Lung (tissue), 11 donors: ENCODE measurements at regions not wholly inside any gene's neighbourhood (a gene's known extent, or its start where the extent isn't known, plus 50 kb on each side); places are given as distances from the start of the nearest gene placed in this dataset.

Experiments used
- ATAC-seq: fragments of 200-7000 bp; cut with Tn5 transposase; one replicate; pipeline ENCODE4 v1.9.1; 2020; ENCODE audit warnings: moderate number of reproducible peaks; ENCODE audit not compliant: insufficient read depth, low FRiP score
- DNase-seq, 3 donors: peaks; one replicate each; pipeline ENCODE4 v3.0.0-alpha.2; 2013 to 2017
- H3K27ac ChIP-seq, 2 donors: one replicate each; pipeline ENCODE4 v1.5.1; 2013; ENCODE audit warnings: mild to moderate bottlenecking in 2 of 2, moderate library complexity in 2 of 2, control low read depth in 1 of 2, inconsistent platforms in 1 of 2, low read depth in 1 of 2, low read length in 1 of 2
- H3K27me3 ChIP-seq, 3 donors: one replicate each; pipeline ENCODE4 v1.5.1; 2013; ENCODE audit warnings: low read length in 2 of 3; ENCODE audit not compliant: control insufficient read depth in 3 of 3, insufficient read depth in 3 of 3
- H3K36me3 ChIP-seq, 4 donors: one replicate each; pipeline ENCODE4 v1.5.1; 2013; ENCODE audit warnings: low read length in 4 of 4, mild to moderate bottlenecking in 1 of 4, moderate library complexity in 1 of 4; ENCODE audit not compliant: control insufficient read depth in 4 of 4, insufficient read depth in 4 of 4
- H3K4me1 ChIP-seq, 5 donors: one replicate each; pipeline ENCODE4 v1.5.1; 2013; ENCODE audit warnings: low read length in 5 of 5, mild to moderate bottlenecking in 2 of 5, moderate library complexity in 1 of 5; ENCODE audit not compliant: control insufficient read depth in 5 of 5, insufficient read depth in 5 of 5
- H3K4me3 ChIP-seq: one replicate; pipeline ENCODE4 v1.5.1; 2013; ENCODE audit warnings: mild to moderate bottlenecking, control low read depth, moderate library complexity
- H3K9ac ChIP-seq, 2 donors: one replicate each; pipeline ENCODE4 v1.5.1; 2013; ENCODE audit warnings: low read length in 2 of 2, control low read depth in 1 of 2; ENCODE audit not compliant: insufficient read depth in 1 of 2
- H3K9me3 ChIP-seq, 4 donors: one replicate each; pipeline ENCODE4 v1.5.1; 2013; ENCODE audit warnings: low read length in 3 of 4, mild to moderate bottlenecking in 1 of 4, moderate library complexity in 1 of 4; ENCODE audit not compliant: control insufficient read depth in 4 of 4, insufficient read depth in 3 of 4
- WGBS, 2 donors: extraction: QIAGEN DNeasy Blood & Tissue Kit; methylation state at CpG; one replicate each; pipeline ENCODE4 v1.1.7; 2013; 5-methylcytosine and 5-hydroxymethylcytosine counted together
- TF ChIP-seq, protein P1 (sequence below): IDR thresholded peaks from 2 replicates; pipeline ENCODE4 v1.5.1; 2012; ENCODE audit warnings: mild to moderate bottlenecking; ENCODE audit errors: control extremely low read depth, extremely low read depth
- donor health status: control.
- donor health status: control.
- donor health status: Bipolar disorder and iron deficiency.
- donor health status: healthy.
- donor health status: DM: yes; HTN: yes; CAD: no.

GRCh38 chr12:124694846-124695497 is 127.6 kb upstream of the NCOR2 start:
- Histone ChIP-seq H3K9ac (no peak overlapping the region), H3K36me3 (no peaks in the 10 kb centered on the region), H3K27ac (peak overlapping the region in 1 of 2 donors; percentile 38), H3K9me3 (peaks cover 0 to 2% (median 0%) of the 10 kb centered on the region in 4 donors), H3K27me3 (no peaks in the 10 kb centered on the region), H3K4me1 (peaks cover 0 to 12% (median 0%) of the 10 kb centered on the region in 5 donors), H3K4me3 (no peak overlapping the region)
- DNase-seq (peak; percentile 55 to 66 (median 61)), ATAC-seq (no peak)
- WGBS, 2 donors = 52 to 66% methylated on average over 14 of the region's 14 CpGs
- TF ChIP-seq, protein P1, sequence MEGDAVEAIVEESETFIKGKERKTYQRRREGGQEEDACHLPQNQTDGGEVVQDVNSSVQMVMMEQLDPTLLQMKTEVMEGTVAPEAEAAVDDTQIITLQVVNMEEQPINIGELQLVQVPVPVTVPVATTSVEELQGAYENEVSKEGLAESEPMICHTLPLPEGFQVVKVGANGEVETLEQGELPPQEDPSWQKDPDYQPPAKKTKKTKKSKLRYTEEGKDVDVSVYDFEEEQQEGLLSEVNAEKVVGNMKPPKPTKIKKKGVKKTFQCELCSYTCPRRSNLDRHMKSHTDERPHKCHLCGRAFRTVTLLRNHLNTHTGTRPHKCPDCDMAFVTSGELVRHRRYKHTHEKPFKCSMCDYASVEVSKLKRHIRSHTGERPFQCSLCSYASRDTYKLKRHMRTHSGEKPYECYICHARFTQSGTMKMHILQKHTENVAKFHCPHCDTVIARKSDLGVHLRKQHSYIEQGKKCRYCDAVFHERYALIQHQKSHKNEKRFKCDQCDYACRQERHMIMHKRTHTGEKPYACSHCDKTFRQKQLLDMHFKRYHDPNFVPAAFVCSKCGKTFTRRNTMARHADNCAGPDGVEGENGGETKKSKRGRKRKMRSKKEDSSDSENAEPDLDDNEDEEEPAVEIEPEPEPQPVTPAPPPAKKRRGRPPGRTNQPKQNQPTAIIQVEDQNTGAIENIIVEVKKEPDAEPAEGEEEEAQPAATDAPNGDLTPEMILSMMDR = no peak

DNA sequence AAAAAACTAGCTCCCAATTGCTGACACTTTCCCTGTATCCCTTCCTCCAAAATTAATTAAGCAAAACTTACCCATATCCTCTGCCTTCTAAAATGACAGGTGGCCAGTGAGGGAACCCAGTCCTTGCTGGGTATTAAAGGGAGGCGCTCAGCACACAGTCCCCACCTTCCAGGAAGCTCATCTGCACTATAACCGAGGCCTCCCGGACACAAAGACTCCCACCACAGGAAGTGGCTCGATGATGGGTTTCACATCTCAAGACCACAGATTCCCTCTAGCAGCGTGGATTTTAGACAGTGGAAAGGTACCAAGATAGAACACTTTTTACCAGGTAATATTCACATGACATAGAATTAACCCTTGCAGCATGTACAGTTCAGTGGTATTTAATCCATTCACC is 126.8 kb upstream of the NCOR2 start:
- Histone ChIP-seq H3K27me3 (no peaks in the 10 kb centered on the region), H3K9me3 (peaks cover 0 to 2% (median 0%) of the 10 kb centered on the region in 4 donors), H3K27ac (no peak overlapping the region), H3K9ac (no peak overlapping the region), H3K4me3 (no peak overlapping the region), H3K4me1 (peaks cover 0 to 5% (median 0%) of the 10 kb centered on the region in 5 donors), H3K36me3 (no peaks in the 10 kb centered on the region)
- TF ChIP-seq, protein P1 = no peak
- 9 to 45% methylated on average over 5 of the region's 5 CpGs for WGBS, 2 donors
- no peak for ATAC-seq
- no peak for DNase-seq

DNA sequence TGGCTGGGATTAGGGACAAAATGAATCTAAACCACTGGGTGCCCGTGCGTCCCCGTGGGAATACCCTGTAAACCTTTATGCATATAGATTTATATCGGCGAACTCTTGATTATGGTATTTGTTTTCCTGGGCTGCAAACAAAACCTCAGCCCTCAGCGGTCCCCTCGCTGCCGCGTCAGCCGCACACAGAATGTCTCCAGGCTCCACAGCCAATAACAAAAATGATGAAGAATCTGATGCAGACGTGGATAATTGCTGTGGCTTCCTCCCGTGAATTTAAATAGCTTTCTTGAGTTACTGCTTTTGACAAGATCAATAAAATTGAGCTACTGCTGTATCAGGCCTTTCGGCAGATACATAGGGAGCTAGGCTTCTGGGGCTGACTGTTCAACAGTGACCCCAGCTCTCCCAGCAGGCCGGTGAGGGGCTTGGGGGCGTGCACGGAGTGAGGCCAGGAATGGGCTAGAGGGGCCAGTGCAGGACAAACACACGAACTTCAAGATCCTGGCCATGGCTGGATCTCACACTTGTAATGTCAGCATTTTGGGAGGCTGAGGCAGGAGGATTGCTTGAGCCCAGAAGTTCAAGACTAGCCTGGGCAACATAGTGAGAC is 125.8 kb upstream of the NCOR2 start:
- Histone ChIP-seq H3K4me3 (no peak overlapping the region), H3K27ac (no peak overlapping the region), H3K9me3 (peaks cover 0 to 2% (median 0%) of the 10 kb centered on the region in 4 donors), H3K36me3 (no peaks in the 10 kb centered on the region), H3K27me3 (no peaks in the 10 kb centered on the region), H3K4me1 (peaks cover 0 to 10% (median 4%) of the 10 kb centered on the region in 5 donors), H3K9ac (no peak overlapping the region)
- TF ChIP-seq, protein P1 = no peak
- no peak for ATAC-seq
- 86 to 91% methylated on average over 17 of the region's 17 CpGs for WGBS, 2 donors
- no peak for DNase-seq
